Activated T-helper 1 cell treated with anti-CD3 and anti-CD28 coated beads, Interleukin-2, amount 50 U/mL, for 16 hours (primary cell): ENCODE measurements at regions not wholly inside any gene's neighbourhood (a gene's known extent, or its start where the extent isn't known, plus 50 kb on each side); places are given as distances from the start of the nearest gene placed in this dataset.
"Not testable (repeated sequence)": the region's sequence is repeated elsewhere in the genome, so short reads cannot be mapped to it uniquely, and the experiment has no call there.

Source experiments
- DNase-seq, 2 donors: peaks; one replicate each; pipeline ENCODE4 v3.0.0-alpha.2; 2020; ENCODE audit warnings: low read depth in 1 of 2, low spot score in 1 of 2

DNA sequence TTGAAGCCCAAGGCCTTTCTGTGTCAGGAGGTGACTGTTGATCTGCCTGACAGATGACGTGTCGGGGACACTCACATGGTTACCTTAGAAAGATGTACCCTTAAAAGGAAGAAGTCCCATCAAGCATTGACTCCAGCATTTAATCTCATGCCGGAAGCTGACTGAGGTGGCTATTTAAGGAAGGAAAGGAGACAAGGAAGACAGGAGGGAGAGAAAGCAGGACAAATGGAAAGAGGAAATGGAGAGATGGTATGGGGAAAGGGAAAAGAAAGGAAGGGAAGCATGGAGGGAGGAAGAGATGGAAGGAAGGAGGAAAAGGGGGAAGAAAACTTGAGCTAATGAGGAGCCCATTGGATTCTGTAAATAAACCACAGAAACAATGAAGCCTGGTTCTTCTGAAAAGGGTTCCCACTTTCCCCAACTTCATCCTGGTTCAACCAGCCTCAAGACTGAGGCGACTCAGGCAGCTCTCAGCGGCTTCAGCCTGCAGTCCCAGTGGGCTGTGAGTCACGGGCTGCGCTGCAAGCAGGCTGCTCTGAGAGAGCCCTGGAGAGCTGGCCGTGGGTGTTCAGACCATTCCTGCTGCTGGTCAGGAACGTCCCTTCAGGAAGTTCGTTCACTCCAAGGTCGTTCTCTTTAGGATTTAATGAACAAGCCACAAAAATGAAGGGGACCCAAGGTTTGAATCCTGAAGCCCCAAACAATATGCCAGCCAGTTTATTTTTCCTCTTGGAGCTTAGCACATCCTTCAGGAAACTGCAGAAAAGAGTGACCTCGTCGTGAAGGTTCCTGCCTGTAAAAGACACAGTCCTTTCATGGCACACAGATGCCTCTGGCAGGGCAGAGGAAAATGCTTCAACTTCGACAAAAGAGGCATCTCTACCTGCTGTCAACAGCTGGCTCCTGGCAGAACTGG is 69.6 kb upstream of the THBS1 start:
- DNase-seq = no peak

DNA sequence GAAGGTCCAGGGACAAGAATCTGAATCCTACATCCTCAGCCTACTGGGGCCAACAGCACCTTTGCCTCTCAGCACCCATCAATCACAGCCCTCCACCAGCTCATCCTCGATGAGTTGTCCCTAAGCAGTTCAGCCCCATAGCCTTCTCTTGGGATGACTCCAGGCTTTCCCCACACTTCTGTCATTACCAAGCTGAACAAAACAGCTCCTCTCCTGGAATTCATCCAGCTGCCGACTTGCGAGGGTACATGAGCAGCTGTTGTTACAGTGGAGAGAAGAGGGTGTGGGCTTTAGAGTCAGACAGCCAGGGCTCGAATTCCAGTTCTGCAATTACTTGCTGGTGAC is 69.0 kb upstream of the THBS1 start:
- DNase-seq = no peak

DNA sequence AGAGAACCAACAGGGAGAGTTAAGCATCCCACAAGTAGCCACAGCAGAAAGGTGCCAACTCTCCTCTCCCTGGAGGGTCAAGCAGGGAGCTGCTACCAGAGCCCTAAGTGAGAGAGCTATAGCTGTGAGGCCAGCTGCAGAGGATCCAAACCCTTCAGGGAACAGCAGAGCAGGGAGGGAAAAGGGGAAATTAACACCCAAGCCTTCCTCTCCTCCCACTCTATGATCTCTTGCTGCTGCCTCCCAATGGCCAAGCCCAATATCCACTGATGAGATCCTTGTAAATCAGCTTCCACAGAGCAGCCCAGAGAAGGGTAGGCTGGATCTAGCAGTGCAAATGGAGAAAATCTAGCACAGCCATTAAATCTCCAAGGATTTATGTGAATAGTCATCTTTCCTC is 68.2 kb upstream of the THBS1 start:
- no peak for DNase-seq

DNA sequence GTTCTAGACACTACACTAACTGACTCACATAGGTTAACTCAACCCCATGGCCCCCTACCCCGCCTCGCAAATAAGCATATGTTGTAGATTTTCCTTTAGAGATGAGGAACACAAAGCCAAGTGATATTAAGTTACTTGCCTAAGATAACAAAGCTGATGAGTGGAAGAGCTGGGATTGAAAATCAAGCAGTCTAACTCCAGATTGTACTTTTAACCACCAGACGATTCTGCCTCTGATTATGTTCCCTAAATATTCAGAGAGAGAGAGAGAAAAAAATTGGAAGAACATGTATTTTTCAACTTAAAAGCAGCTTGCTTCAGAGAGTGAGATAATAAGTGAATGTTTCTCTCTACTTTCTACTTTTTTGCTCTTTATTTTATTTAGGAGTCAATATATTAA is 66.9 kb upstream of the THBS1 start:
- no peak for DNase-seq

DNA sequence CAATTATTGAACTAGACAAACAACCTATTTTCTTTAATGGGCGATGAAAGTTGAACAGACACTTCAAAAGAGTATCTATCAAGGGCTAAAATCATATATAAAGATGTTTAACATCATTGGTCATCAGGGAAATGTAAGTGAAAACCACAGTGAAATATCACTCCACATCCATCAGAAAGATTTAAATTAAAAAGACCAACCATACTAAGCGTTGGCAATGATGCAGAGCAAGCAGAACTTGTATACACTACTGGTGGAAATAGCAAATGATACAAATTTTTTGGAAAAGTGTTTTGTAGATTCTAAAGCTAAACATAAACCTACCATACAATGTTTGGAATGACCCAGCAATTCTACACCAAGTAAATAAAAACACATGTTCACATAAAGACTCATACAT is 65.9 kb upstream of the THBS1 start:
- DNase-seq = no peak

DNA sequence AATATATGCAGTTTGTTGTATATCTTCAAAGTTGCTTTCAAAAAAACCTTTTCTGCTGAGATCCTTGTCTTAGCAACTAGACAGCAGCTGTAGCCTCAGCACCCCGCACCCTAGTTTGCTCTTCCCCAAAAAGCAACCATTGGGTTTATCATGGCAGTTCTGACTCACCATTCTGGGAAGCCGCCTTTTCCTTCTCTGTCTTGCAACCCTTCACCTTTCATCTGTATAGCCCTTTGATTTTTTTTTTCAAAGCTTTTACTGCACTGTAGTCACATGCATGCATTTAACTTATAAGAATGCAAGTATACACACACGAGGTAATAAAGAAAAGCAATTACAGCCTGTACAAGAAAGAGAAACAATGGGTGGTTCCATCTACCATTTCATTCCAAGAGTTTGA is 65.1 kb upstream of the THBS1 start:
- no peak for DNase-seq

DNA sequence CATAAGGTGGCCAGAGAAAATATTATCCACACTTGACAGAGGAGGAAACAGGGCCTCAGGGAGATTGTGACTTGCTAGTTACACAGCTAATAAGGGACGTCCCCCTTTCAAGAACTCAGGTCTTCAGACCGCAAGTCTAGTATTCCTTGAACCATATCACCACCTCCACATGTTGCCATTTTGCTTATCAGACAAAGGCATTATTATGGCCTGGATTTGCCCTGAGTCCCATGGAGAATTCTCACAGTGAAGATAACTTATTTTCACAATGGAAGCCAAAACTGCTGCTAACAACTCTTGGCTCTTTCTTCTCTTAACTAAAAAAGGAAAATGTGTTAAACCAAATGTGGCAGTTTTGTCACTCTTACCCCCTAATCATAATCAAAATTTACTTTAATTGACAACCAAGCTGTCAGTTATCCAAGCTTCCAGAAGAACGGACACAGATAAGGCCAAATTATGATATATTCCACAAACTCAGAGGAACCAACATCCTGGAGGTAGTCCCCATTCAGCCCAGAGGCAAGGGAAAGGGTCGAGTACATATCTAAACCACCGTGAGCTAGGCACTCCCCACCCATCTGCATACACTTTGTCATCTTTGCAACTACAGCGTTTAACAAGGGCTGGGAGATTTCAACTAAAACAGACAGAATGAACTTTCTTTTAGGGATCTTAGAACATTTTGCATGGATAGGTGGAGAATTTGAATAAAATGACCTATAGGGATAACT is 63.6 kb upstream of the THBS1 start:
- DNase-seq = no peak

DNA sequence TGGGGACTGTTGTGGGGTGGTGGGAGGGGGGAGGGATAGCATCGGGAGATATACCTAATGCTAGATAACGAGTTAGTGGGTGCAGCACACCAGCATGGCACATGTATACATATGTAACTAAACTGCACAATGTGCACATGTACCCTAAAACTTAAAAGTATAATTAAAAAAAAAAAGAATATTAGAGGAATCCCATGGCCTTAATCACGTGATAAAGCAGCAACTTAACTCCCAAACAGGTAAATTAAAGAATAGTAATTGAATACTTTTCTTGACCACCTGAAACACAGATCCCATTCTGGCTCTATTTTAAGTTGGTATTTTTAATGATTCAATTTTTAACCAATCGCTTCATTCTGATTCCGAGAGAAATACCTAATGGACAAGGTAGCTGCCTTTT is 56.9 kb upstream of the THBS1 start:
- DNase-seq = not testable (repeated sequence)

DNA sequence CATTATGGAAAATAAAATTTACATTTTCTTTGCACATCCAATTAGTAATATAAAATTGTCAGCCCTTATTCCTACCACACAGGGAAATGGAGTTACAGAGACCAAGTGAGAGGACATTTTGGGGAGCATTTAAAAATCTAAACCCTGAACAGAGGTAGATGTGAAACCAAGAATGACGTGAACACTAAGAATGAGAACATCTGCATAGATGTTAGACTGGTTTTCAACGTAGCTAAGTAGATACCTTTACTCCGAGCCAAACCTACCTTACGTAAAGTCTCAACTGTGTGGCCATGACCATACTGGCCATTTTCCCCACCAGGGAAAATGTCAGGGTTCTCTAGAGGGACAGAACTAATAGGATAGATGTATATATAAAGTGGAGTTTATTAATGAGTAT is 51.4 kb upstream of the THBS1 start:
- DNase-seq = no peak

DNA sequence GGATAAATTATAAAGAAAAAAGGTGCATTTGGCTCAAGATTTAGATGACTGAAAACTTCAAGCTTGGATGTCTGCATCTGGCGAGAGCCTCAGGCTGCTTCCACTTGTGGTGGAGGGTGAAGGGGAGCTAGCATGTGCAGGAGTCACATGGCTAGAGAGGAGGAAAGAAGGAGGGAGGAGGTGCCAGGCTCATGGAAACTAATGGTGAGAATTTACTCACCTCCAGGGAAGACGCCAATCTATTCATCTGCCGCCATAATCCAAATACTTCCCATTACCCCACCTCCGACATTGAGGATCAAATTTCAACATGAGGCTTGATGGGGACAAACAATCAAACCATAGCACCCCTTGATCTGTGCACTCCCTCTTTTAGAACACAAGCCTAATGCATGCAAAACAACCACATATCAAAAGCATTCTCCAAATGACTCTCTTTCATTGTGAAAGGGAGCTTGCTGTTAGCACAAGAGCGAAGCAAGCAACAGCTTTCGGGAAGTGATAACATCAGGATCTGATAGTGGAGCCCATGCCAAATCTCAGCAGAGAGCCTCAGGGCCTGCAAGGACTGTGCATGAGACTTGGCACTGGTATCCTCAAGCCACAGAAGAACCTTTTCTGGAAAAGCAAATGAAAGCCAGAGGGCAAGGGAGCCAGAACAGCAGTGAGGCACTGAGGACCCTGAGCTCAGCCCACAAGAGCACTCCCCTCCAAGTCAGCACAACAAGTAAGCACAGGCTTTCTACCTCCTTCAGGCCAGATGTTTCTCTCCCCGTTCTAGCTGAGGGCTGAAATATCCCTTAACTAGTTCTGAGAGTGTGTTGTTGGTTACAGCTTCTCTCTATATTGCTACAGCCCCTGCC is 50.2 kb upstream of the THBS1 start:
- DNase-seq = no peak
